IMR-90 (cell line): ENCODE measurements at regions not wholly inside any gene's neighbourhood (a gene's known extent, or its start where the extent isn't known, plus 50 kb on each side); places are given as distances from the start of the nearest gene placed in this dataset.

Experiments used
- ATAC-seq: fragments of 200-7000 bp; cut with Tn5 transposase; 2 replicates; pipeline ENCODE4 v1.9.1; 2020; ENCODE audit warnings: low read depth, mild to moderate bottlenecking, moderate library complexity
- BruUV-seq: library from RNA; stranded (reverse); fragments of 400-500 nt; replicated peaks from 2 replicates; lab custom pipeline; 2021; lab: Mats Ljungman, UMichigan
- CTCF ChIA-PET: fragments of 300-600 bp; formaldehyde crosslinking; extraction: SDS; loops from one replicate; lab custom pipeline; 2021; ENCODE audit warnings: antibody characterized with exemption; lab: Yijun Ruan, JAX
- POLR2A ChIA-PET: fragments of 300-600 bp; sonication (Branson Sonifier 250); formaldehyde crosslinking; loops from one replicate; lab custom pipeline; 2022; ENCODE audit warnings: antibody characterized with exemption; ENCODE audit not compliant: unreplicated experiment; lab: Charles Lee
- DNase-seq: peaks from one replicate; pipeline ENCODE4 v3.0.0; 2013
- H2AFZ ChIP-seq: replicated peaks from 2 replicates; pipeline ENCODE3; 2013; ENCODE audit warnings: low read length, mild to moderate bottlenecking; ENCODE audit not compliant: poor library complexity
- H2AK5ac ChIP-seq: 2 replicates; pipeline ENCODE4 v1.6.1; 2013; ENCODE audit warnings: low read depth, low read length, inconsistent platforms
- H2AK9ac ChIP-seq: replicated peaks from 2 replicates; pipeline ENCODE3; 2013; ENCODE audit warnings: mild to moderate bottlenecking, low read depth, low read length, moderate library complexity; ENCODE audit not compliant: poor library complexity
- H2BK120ac ChIP-seq: 2 replicates; pipeline ENCODE4 v1.6.1; 2013; ENCODE audit warnings: low read depth, low read length, inconsistent platforms
- H2BK15ac ChIP-seq: 3 replicates; pipeline ENCODE4 v1.6.1; 2013; ENCODE audit warnings: low read depth, low read length, inconsistent platforms
- H2BK20ac ChIP-seq: 2 replicates; pipeline ENCODE4 v1.6.1; 2013; ENCODE audit warnings: low read depth, mild to moderate bottlenecking, inconsistent platforms, low read length, moderate library complexity
- H2BK5ac ChIP-seq: 2 replicates; pipeline ENCODE4 v1.6.1; 2013; ENCODE audit warnings: mild to moderate bottlenecking, low read depth, low read length, inconsistent platforms; ENCODE audit not compliant: poor library complexity, severe bottlenecking
- H3K14ac ChIP-seq: replicated peaks from 2 replicates; pipeline ENCODE4 v1.6.1; 2013; ENCODE audit warnings: low read depth, low read length, inconsistent platforms
- H3K18ac ChIP-seq: 2 replicates; pipeline ENCODE4 v1.6.1; 2013; ENCODE audit warnings: low read depth, low read length, control low read depth
- H3K23ac ChIP-seq: 2 replicates; pipeline ENCODE4 v1.6.1; 2013; ENCODE audit warnings: low read depth, low read length, inconsistent platforms
- H3K27ac ChIP-seq: 2 replicates; pipeline ENCODE4 v1.5.1; 2013; ENCODE audit warnings: mild to moderate bottlenecking, control low read depth, low read length; ENCODE audit not compliant: insufficient read depth
- H3K27me3 ChIP-seq: 2 replicates; pipeline ENCODE4 v1.6.1; 2013; ENCODE audit warnings: low read length; ENCODE audit not compliant: control insufficient read depth, insufficient read depth
- H3K36me3 ChIP-seq: 2 replicates; pipeline ENCODE4 v1.6.1; 2013; ENCODE audit warnings: low read length, mixed read lengths; ENCODE audit not compliant: control insufficient read depth, insufficient read depth
- H3K4ac ChIP-seq: 2 replicates; pipeline ENCODE4 v1.6.1; 2013; ENCODE audit warnings: low read depth, low read length, inconsistent platforms
- H3K4me1 ChIP-seq: 2 replicates; pipeline ENCODE4 v1.6.1; 2013; ENCODE audit warnings: low read length, mixed read lengths; ENCODE audit not compliant: control insufficient read depth, insufficient read depth
- H3K4me2 ChIP-seq: 2 replicates; pipeline ENCODE4 v1.6.1; 2013; ENCODE audit warnings: low read depth, mild to moderate bottlenecking, control low read depth, low read length, moderate library complexity
- H3K4me3 ChIP-seq: 2 replicates; pipeline ENCODE4 v1.5.1; 2013; ENCODE audit warnings: low read depth, mild to moderate bottlenecking, control low read depth, low read length, moderate library complexity; ENCODE audit not compliant: insufficient read depth
- H3K56ac ChIP-seq: 2 replicates; pipeline ENCODE4 v1.6.1; 2013; ENCODE audit warnings: low read length, inconsistent platforms; ENCODE audit not compliant: insufficient read depth; ENCODE audit errors: extremely low read depth
- H3K79me1 ChIP-seq, 2 experiments: 2 replicates each; pipeline ENCODE4 v1.6.1; 2013; ENCODE audit warnings: low read length in 2 of 2, inconsistent platforms in 1 of 2, low read depth in 1 of 2
- H3K9ac ChIP-seq: 2 replicates; pipeline ENCODE4 v1.6.1; 2013; ENCODE audit warnings: low read depth, low read length, control low read depth
- H3K9me1 ChIP-seq: 2 replicates; pipeline ENCODE4 v1.6.1; 2013; ENCODE audit warnings: low read length, inconsistent platforms; ENCODE audit not compliant: insufficient read depth
- H3K9me3 ChIP-seq: 2 replicates; pipeline ENCODE4 v1.6.1; 2013; ENCODE audit warnings: low read length; ENCODE audit not compliant: control insufficient read depth, insufficient read depth
- H4K20me1 ChIP-seq: 2 replicates; pipeline ENCODE4 v1.6.1; 2013; ENCODE audit warnings: low read length, inconsistent platforms; ENCODE audit not compliant: insufficient read depth
- H4K5ac ChIP-seq: 2 replicates; pipeline ENCODE4 v1.6.1; 2013; ENCODE audit warnings: mild to moderate bottlenecking, low read depth, low read length, control low read depth
- H4K8ac ChIP-seq, 2 experiments: 2 replicates each; pipeline ENCODE4 v1.6.1; 2013; ENCODE audit warnings: low read depth in 2 of 2, low read length in 2 of 2, control low read depth in 1 of 2, inconsistent platforms in 1 of 2
- H4K91ac ChIP-seq: 2 replicates; pipeline ENCODE4 v1.6.1; 2013; ENCODE audit warnings: low read depth, low read length, inconsistent platforms; ENCODE audit not compliant: insufficient read depth
- BHLHE40 ChIP-seq: fragments of 150-350 bp; IDR thresholded peaks from 2 replicates; pipeline ENCODE4 v1.6.1; 2016; ENCODE audit warnings: mild to moderate bottlenecking, low read depth, low read length
- CEBPB ChIP-seq: IDR thresholded peaks from 2 replicates; pipeline ENCODE4 v1.6.1; 2012; ENCODE audit warnings: low read depth, low read length, improper control_type of control experiment
- CHD1 ChIP-seq: IDR thresholded peaks from 2 replicates; pipeline ENCODE4 v1.6.1; 2012; ENCODE audit warnings: low read depth, low read length, improper control_type of control experiment
- CTCF ChIP-seq: conservative IDR thresholded peaks from 2 replicates; pipeline ENCODE4 v1.5.1; 2012; ENCODE audit warnings: mild to moderate bottlenecking, low read depth, low read length, improper control_type of control experiment
- ELK1 ChIP-seq: fragments of 150-350 bp; IDR thresholded peaks from 2 replicates; pipeline ENCODE4 v1.6.1; 2016; ENCODE audit warnings: low read depth, mild to moderate bottlenecking, low read length, moderate library complexity, borderline replicate concordance
- FOS ChIP-seq: fragments of 150-350 bp; IDR thresholded peaks from 2 replicates; pipeline ENCODE4 v1.6.1; 2016; ENCODE audit warnings: low read depth, low read length
- MAFK ChIP-seq: IDR thresholded peaks from 2 replicates; pipeline ENCODE4 v1.6.1; 2012; ENCODE audit warnings: low read depth, low read length, improper control_type of control experiment
- MAZ ChIP-seq: IDR thresholded peaks from 2 replicates; pipeline ENCODE4 v1.6.1; 2012; ENCODE audit warnings: low read depth, mild to moderate bottlenecking, low read length, improper control_type of control experiment, moderate library complexity, borderline replicate concordance
- MXI1 ChIP-seq: IDR thresholded peaks from 2 replicates; pipeline ENCODE4 v1.6.1; 2012; ENCODE audit warnings: low read depth, mild to moderate bottlenecking, low read length, moderate library complexity, borderline replicate concordance
- NFE2L2 ChIP-seq: fragments of 150-350 bp; IDR thresholded peaks from 2 replicates; pipeline ENCODE4 v1.6.1; 2016; ENCODE audit warnings: low read depth, mild to moderate bottlenecking, low read length
- POLR2A ChIP-seq: IDR thresholded peaks from 2 replicates; pipeline ENCODE4 v1.6.1; 2012; ENCODE audit warnings: mild to moderate bottlenecking, low read depth, low read length
- RAD21 ChIP-seq: IDR thresholded peaks from 2 replicates; pipeline ENCODE4 v1.6.1; 2012; ENCODE audit warnings: low read length, improper control_type of control experiment
- RCOR1 ChIP-seq: IDR thresholded peaks from 2 replicates; pipeline ENCODE4 v1.6.1; 2012; ENCODE audit warnings: mild to moderate bottlenecking, low read length, improper control_type of control experiment; ENCODE audit not compliant: insufficient replicate concordance
- RFX5 ChIP-seq: IDR thresholded peaks from 2 replicates; pipeline ENCODE4 v1.8.0; 2012; ENCODE audit warnings: low read depth, mild to moderate bottlenecking, low read length, moderate library complexity
- SMC3 ChIP-seq: fragments of 150-350 bp; IDR thresholded peaks from 2 replicates; pipeline ENCODE4 v1.6.1; 2016; ENCODE audit warnings: low read depth, mild to moderate bottlenecking, antibody characterized with exemption, low read length, moderate library complexity
- USF2 ChIP-seq: fragments of 150-350 bp; IDR thresholded peaks from 2 replicates; pipeline ENCODE4 v1.6.1; 2017; ENCODE audit warnings: mild to moderate bottlenecking, antibody characterized with exemption, low read length, low read depth
- WGBS, 2 experiments: methylation state at CpG; one replicate each; pipeline versions ENCODE4 v1.1.5 to v1.1.7; 2013; ENCODE audit warnings: missing lambda C conversion rate in 2 of 2; ENCODE audit not compliant: insufficient read length in 1 of 2; ENCODE audit errors: extremely low coverage in 2 of 2; 5-methylcytosine and 5-hydroxymethylcytosine counted together
- dilution Hi-C: fragments of 300-500 bp; cut with HindIII; formaldehyde crosslinking; loops from one replicate; pipeline ENCODE4 v1.14.3; 2018; ENCODE audit warnings: low sequenced_read_pairs; ENCODE audit not compliant: unreplicated experiment
- in situ Hi-C: fragments of 300-500 bp; cut with MboI; formaldehyde crosslinking; loops from 3 replicates; pipeline ENCODE4 v1.14.3; 2019; ENCODE audit warnings: low sequenced_read_pairs, inconsistent platforms, mixed read lengths
- intact Hi-C: fragments of 100-400 bp; cut with micrococcal nuclease; formaldehyde crosslinking; loops from 2 replicates; pipeline ENCODE4 v1.10.0; 2022

- Histone ChIP-seq H3K4me3 (no peak overlapping the region), H3K36me3 (no peaks in the 10 kb centered on the region), H2BK15ac (no peak overlapping the region), H2BK120ac (no peak overlapping the region), H3K18ac (no peak overlapping the region), H2BK20ac (no peak overlapping the region), H2AFZ (no peak overlapping the region), H4K91ac (no peak overlapping the region), H2AK9ac (no peak overlapping the region), H4K5ac (no peak overlapping the region), H3K4me2 (no peak overlapping the region), H3K9me3 (no peaks in the 10 kb centered on the region), H3K4ac (no peak overlapping the region), H2BK5ac (no peak overlapping the region), H3K9me1 (no peaks in the 10 kb centered on the region; the same call in 1 of the 2 replicates), H3K23ac (no peak overlapping the region), H3K14ac (no peak overlapping the region), H2AK5ac (no peak overlapping the region), H3K56ac (no peak overlapping the region), H3K27ac (no peak overlapping the region), H4K20me1 (no peaks in the 10 kb centered on the region), H3K27me3 (no peaks in the 10 kb centered on the region), H4K8ac (no peak overlapping the region; a peak in 1 of 4 replicates), H3K4me1 (peaks cover 2% of the 10 kb centered on the region; the same call in 1 of the 2 replicates), H3K79me1 (no peaks in the 10 kb centered on the region), H3K9ac (no peak overlapping the region)
- no TSS peak for BruUV-seq
- ATAC-seq: no peak
- ChIA-PET CTCF (no interaction called here), POLR2A (no interaction called here)
- intact Hi-C loops (no loop called here), dilution Hi-C loops (no loop called here), in situ Hi-C loops (no loop called here)
- TF ChIP-seq CTCF (no peak), MXI1 (no peak), RAD21 (no peak), POLR2A (no peak), MAFK (no peak), RFX5 (no peak), MAZ (no peak), FOS (no peak), ELK1 (no peak), CEBPB (no peak), CHD1 (no peak), BHLHE40 (no peak), NFE2L2 (no peak), USF2 (no peak), RCOR1 (no peak), SMC3 (no peak)
- WGBS, 2 experiments: no CpG with 5 or more reads among the region's 1 CpG
- DNase-seq: no peak
These were observed 451.8 kb downstream of the ADAMTS20 start for GRCh38 chr12:43100231-43100630.
